Osteoblast (primary cell): ENCODE measurements at regions not wholly inside any gene's neighbourhood (a gene's known extent, or its start where the extent isn't known, plus 50 kb on each side); places are given as distances from the start of the nearest gene placed in this dataset.

ENCODE experiments used
- DNase-seq: peaks from one replicate; pipeline ENCODE4 v3.0.0; 2011; ENCODE audit warnings: low spot score, mixed read lengths; ENCODE audit not compliant: insufficient read length; ENCODE audit errors: missing footprints
- H2AFZ ChIP-seq: 2 replicates; pipeline ENCODE4 v1.6.0; 2011; ENCODE audit warnings: mild to moderate bottlenecking, low read length
- H3K27ac ChIP-seq: 2 replicates; pipeline ENCODE4 v1.5.1; 2011; ENCODE audit warnings: mild to moderate bottlenecking, low read depth, low read length, moderate library complexity
- H3K27me3 ChIP-seq: 2 replicates; pipeline ENCODE4 v1.6.0; 2012; ENCODE audit warnings: mild to moderate bottlenecking, control low read depth, inconsistent platforms, low read length, moderate library complexity; ENCODE audit not compliant: insufficient read depth
- H3K36me3 ChIP-seq: 2 replicates; pipeline ENCODE4 v1.5.1; 2011; ENCODE audit warnings: mild to moderate bottlenecking, low read length, control low read depth, moderate library complexity; ENCODE audit not compliant: insufficient read depth
- H3K4me1 ChIP-seq: 2 replicates; pipeline ENCODE4 v1.5.1; 2011; ENCODE audit warnings: mild to moderate bottlenecking, low read length, control low read depth, moderate library complexity; ENCODE audit not compliant: insufficient read depth
- H3K4me2 ChIP-seq: 2 replicates; pipeline ENCODE4 v1.6.0; 2011; ENCODE audit warnings: mild to moderate bottlenecking, low read length; ENCODE audit not compliant: insufficient read depth
- H3K4me3 ChIP-seq: fragments of 200-600 bp; sonication (generic); 3 replicates; pipeline ENCODE4 v1.5.1; 2012; ENCODE audit warnings: mild to moderate bottlenecking, low read length, inconsistent platforms; ENCODE audit not compliant: insufficient read depth
- H3K79me2 ChIP-seq: 2 replicates; pipeline ENCODE4 v1.6.0; 2012; ENCODE audit warnings: mild to moderate bottlenecking, low read length, control low read depth, inconsistent platforms; ENCODE audit not compliant: insufficient read depth
- H3K9me3 ChIP-seq: 2 replicates; pipeline ENCODE4 v1.5.1; 2011; ENCODE audit warnings: low read depth, low read length, control low read depth
- H4K20me1 ChIP-seq: 2 replicates; pipeline ENCODE4 v1.6.0; 2012; ENCODE audit warnings: mild to moderate bottlenecking, low read length, control low read depth; ENCODE audit not compliant: insufficient read depth
- TF ChIP-seq, protein P1 (sequence below): IDR thresholded peaks from 2 replicates; pipeline ENCODE4 v1.5.1; 2011; ENCODE audit warnings: mild to moderate bottlenecking, low read depth, low read length, moderate library complexity; ENCODE audit errors: extremely low read depth

DNA sequence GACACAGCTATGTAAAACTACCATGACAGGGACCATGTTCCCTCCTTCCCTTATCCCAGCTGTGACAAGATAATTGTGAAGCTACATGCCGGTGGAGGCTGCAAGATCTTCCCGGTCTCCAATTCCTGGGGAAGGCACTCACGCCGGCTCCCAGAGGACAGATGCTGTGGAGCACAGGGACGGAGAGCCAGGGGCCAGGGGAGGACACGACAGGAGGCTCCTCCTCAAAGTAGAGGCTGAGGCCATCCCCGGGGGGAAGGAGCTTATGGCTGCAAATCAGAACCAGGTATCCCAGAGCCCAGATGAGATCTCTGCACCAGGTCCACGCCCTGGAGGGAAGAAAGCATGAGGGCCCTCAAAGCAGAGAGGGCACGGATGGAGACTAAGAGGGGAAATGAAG, 286.2 kb downstream of the TCERG1L start:
- TF ChIP-seq, protein P1, sequence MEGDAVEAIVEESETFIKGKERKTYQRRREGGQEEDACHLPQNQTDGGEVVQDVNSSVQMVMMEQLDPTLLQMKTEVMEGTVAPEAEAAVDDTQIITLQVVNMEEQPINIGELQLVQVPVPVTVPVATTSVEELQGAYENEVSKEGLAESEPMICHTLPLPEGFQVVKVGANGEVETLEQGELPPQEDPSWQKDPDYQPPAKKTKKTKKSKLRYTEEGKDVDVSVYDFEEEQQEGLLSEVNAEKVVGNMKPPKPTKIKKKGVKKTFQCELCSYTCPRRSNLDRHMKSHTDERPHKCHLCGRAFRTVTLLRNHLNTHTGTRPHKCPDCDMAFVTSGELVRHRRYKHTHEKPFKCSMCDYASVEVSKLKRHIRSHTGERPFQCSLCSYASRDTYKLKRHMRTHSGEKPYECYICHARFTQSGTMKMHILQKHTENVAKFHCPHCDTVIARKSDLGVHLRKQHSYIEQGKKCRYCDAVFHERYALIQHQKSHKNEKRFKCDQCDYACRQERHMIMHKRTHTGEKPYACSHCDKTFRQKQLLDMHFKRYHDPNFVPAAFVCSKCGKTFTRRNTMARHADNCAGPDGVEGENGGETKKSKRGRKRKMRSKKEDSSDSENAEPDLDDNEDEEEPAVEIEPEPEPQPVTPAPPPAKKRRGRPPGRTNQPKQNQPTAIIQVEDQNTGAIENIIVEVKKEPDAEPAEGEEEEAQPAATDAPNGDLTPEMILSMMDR = no peak
- H3K4me3 ChIP-seq = no peak overlapping the region
- H2AFZ ChIP-seq = no peak overlapping the region
- H4K20me1 ChIP-seq = no peaks in the 10 kb centered on the region
- no peak for DNase-seq
- H3K4me1 ChIP-seq = no peaks in the 10 kb centered on the region
- no peaks in the 10 kb centered on the region for H3K36me3 ChIP-seq
- H3K79me2 ChIP-seq = no peaks in the 10 kb centered on the region
- H3K27ac ChIP-seq = no peak overlapping the region
- H3K9me3 ChIP-seq = peaks cover 2% of the 10 kb centered on the region
- H3K4me2 ChIP-seq = no peak overlapping the region
- H3K27me3 ChIP-seq = no peaks in the 10 kb centered on the region

GRCh38 chr10:131027256-131027655, 284.3 kb downstream of the TCERG1L start:
- Histone ChIP-seq H3K27ac (no peak overlapping the region), H3K27me3 (no peaks in the 10 kb centered on the region), H3K9me3 (peaks cover 2% of the 10 kb centered on the region), H3K79me2 (no peaks in the 10 kb centered on the region), H3K4me1 (no peaks in the 10 kb centered on the region), H2AFZ (no peak overlapping the region), H3K4me2 (no peak overlapping the region), H4K20me1 (no peaks in the 10 kb centered on the region), H3K4me3 (no peak overlapping the region), H3K36me3 (no peaks in the 10 kb centered on the region)
- no peak for DNase-seq
- TF ChIP-seq, protein P1 = no peak

DNA sequence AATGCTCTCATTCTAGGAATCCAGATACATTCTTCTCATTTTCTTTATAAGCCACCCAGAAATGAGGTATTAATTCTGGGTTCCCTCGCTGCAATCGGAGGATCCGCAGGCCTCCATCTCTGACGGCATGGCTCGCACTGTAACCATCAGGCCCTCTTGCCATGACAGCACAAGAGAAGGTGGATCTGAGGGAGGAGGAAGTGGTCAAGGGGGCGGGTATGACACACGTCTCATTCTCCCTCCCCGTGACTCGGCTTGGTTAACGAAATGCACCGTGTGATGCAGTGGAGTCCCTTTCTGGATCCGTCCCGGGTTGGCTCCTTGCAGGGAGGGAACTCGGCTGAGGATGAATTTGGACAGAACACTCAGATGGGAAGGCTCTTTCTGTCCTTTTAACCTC, 280.2 kb downstream of the TCERG1L start:
- no peak overlapping the region for H3K4me2 ChIP-seq
- H2AFZ ChIP-seq = no peak overlapping the region
- no peaks in the 10 kb centered on the region for H3K79me2 ChIP-seq
- H3K4me1 ChIP-seq = no peaks in the 10 kb centered on the region
- no peak overlapping the region for H3K4me3 ChIP-seq
- H4K20me1 ChIP-seq = no peaks in the 10 kb centered on the region
- no peaks in the 10 kb centered on the region for H3K9me3 ChIP-seq
- no peaks in the 10 kb centered on the region for H3K27me3 ChIP-seq
- TF ChIP-seq, protein P1 = no peak
- H3K27ac ChIP-seq = no peak overlapping the region
- no peaks in the 10 kb centered on the region for H3K36me3 ChIP-seq
- DNase-seq = no peak

DNA sequence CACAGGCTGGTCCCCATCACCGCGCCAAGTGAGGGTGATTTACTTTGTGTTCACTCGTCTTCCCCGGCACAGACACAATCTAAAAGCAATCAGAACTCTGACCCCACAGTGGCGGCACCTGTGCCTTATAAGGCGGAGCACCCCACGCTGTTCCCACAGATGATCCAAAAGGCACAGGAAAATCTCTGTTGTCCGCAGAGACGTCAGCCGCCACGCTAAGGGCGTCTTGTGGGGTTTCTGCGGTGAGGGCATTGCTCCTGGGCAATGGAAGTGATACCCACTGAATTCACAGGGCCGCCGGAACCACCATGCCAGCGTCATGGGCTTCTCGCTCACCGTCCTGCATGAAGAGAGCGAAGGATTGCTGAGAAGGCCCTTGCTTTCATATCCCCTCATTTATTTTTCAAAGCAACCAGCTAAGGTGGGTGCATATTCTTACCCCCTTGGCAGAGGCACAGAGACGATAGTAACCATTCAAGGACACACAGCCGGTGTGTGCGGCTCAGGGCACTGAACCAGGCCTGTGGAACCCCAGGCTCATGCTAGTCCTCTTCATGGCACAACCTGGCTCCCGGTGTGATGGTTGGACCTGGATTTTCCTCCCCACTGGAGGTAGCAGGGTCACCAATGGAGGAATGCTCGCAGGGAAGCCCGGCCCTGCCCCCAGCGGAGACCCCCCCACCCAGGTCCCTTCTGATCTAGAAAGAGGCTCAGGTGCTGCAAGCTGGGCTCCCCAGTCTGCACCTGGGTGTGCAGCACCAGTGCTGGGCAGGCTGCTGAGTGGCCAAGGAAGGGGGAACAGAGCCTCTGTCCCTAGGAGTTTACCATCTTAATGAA, 279.0 kb downstream of the TCERG1L start:
- no peak for DNase-seq
- H3K36me3 ChIP-seq = no peaks in the 10 kb centered on the region
- H3K9me3 ChIP-seq = no peaks in the 10 kb centered on the region
- H3K79me2 ChIP-seq = no peaks in the 10 kb centered on the region
- no peaks in the 10 kb centered on the region for H3K27me3 ChIP-seq
- no peak overlapping the region for H2AFZ ChIP-seq
- H3K4me1 ChIP-seq = no peaks in the 10 kb centered on the region
- H3K4me3 ChIP-seq = no peak overlapping the region
- H4K20me1 ChIP-seq = no peaks in the 10 kb centered on the region
- TF ChIP-seq, protein P1 = no peak
- H3K4me2 ChIP-seq = no peak overlapping the region
- no peak overlapping the region for H3K27ac ChIP-seq
